Fibroblast of mammary gland (primary cell): ENCODE measurements at regions not wholly inside any gene's neighbourhood (a gene's known extent, or its start where the extent isn't known, plus 50 kb on each side); places are given as distances from the start of the nearest gene placed in this dataset.

Experiments
- DNase-seq: peaks from one replicate; pipeline ENCODE4 v3.0.0-alpha.2; 2010; ENCODE audit warnings: low read depth
- H3K4me3 ChIP-seq: 2 replicates; pipeline ENCODE4 v1.5.1; 2011; ENCODE audit warnings: low read depth, mild to moderate bottlenecking, low read length, moderate library complexity; ENCODE audit not compliant: control insufficient read depth
- CTCF ChIP-seq: conservative IDR thresholded peaks from 2 replicates; pipeline ENCODE4 v1.5.1; 2011; ENCODE audit warnings: low read depth, low read length, inconsistent platforms; ENCODE audit not compliant: control insufficient read depth, insufficient read depth

GRCh38 chr1:79848316-79848715 is 841.8 kb upstream of the ADGRL4 start:
- no peak for TF ChIP-seq CTCF
- H3K4me3 ChIP-seq = no peak overlapping the region
- no peak for DNase-seq

GRCh38 chr1:79847700-79848099 is 841.2 kb upstream of the ADGRL4 start:
- TF ChIP-seq CTCF = no peak
- DNase-seq = no peak
- H3K4me3 ChIP-seq = no peak overlapping the region

- no peak for TF ChIP-seq CTCF
- peak; percentile 53 for DNase-seq
Observed at GRCh38 chr1:79845936-79846335, 839.4 kb upstream of the ADGRL4 start.

GRCh38 chr1:79842811-79843210 is 836.3 kb upstream of the ADGRL4 start:
- no peak overlapping the region for H3K4me3 ChIP-seq
- no peak for DNase-seq
- TF ChIP-seq CTCF = no peak

More at GRCh38 chr1:79845936-79846335, 839.4 kb upstream of the ADGRL4 start:
- no peak overlapping the region for H3K4me3 ChIP-seq

- TF ChIP-seq CTCF = no peak
- no peak for DNase-seq
- no peak overlapping the region for H3K4me3 ChIP-seq
Observed at GRCh38 chr1:79839882-79840281, 833.4 kb upstream of the ADGRL4 start.

- no peak for TF ChIP-seq CTCF
- no peak for DNase-seq
- H3K4me3 ChIP-seq = no peak overlapping the region
Observed at GRCh38 chr1:79827446-79827845, 820.9 kb upstream of the ADGRL4 start.

- no peak overlapping the region for H3K4me3 ChIP-seq
- no peak for TF ChIP-seq CTCF
- DNase-seq = no peak
Observed at GRCh38 chr1:79825551-79825950, 819.0 kb upstream of the ADGRL4 start.
